ENCODE measurements at regions not wholly inside any gene's neighbourhood (a gene's known extent, or its start where the extent isn't known, plus 50 kb on each side); places are given as distances from the start of the nearest gene placed in this dataset.
"Not testable (repeated sequence)": the region's sequence is repeated elsewhere in the genome, so short reads cannot be mapped to it uniquely, and the experiment has no call there.

DNA sequence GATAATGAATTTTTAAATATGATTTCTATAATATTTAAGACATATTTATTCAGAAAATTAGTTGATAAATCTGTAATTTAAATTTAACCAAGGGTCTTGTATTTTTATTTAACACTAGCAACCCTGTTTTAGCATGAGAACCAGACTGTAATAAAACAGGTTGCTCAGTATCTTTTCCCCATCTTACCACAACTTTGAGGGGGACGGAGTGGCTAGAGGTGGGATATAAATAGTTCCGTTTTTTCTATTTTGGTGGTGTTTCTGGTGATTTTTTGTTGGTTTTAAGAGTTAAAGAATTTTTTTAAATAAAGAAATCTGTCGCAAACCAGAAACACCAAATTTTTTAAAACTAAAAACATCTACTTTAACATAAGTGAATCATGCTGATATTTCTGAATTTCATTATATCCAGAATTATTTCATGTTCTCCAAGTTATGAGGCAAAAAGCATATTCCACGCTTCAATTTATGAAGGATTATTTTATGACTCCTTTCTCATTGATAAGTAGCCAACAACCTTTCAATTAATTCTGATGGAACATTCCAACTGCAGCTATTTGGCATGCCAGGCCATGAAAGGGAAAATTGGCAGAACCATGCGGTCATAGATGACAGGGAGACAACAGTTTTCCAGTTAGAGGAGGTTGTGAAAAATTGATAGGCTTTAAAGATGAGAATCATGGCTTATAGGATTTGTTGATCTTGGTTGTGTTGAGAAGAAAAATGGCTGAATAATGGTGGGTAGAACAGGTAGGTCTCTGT is 151.9 kb upstream of the CARMIL1 start:
- no peak for DNase-seq

DNA sequence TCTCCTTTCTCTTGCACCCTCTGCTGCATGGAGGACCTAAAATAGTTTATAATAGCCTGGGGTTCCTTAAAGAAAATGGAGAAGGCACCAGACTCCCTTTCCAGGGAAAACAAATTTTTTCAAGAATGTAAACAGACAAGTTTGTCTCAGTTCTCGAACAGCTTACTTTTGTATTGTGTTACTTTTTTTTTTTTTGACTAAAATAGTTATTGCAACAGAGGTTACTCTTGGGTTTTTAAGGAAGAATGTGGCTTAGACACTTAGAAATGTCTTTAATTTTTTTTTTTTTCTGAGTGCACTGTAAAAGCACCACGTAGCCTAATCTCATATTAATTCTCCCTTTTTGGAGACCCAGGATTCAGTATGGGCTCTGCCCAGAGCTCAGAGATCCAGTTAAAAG is 148.7 kb upstream of the CARMIL1 start:
- DNase-seq, result no peak

DNA sequence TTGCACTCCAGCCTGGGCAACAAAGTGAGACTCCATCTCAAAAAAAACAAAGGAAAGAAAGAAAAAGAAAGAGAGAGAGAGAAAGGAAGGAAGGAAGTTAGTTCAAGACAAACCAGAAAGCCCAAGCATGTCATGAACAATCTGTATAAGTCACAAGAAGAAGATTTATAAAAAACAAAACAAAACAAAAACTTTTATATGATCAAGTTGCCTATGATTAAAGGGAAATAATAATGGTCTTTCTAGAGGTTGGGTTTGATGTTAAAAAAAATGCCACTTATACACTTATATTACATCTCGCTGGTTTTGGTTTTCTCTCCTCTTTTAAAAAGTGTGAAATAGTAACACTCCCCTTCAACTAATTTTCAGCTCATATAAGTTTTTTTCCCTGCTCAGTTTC is 146.2 kb upstream of the CARMIL1 start:
- DNase-seq, result no peak

DNA sequence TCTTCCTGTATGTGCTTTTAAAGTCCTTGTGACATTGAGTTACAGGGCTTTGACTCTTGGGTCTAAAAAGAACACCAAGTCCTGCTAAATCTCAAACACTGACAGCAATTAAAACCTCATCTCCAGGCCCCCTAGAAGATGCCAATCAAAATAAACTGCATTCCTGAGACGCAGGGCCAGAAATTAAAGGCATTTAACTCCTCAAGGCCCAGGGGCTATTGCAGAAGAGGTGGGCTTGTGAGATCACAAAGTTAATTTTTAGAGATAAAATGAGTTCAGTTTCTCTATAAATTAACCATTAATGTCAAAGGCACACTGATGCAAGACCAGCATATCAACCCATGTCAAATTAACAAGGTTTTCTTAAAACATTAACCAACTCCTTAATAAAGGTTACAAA is 145.6 kb upstream of the CARMIL1 start:
- no peak for DNase-seq

DNA sequence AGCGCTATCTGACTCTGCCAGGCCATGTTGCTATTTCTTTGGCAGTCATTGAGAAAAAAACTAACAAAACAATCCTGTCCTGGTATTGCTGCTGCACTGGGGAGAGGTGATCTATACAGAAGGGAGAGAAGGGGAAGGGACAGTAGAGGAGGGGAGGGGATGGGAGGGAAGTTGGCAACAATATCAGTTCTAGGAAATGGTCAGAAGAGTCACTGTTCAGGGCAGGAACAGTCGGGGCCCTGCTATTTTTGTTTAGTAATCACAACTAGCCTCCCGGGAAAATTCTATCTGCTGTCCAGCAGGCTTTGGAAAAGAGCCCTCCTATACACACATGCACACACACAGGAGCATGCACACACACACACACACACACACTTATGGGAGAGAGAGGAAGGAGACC is 142.3 kb upstream of the CARMIL1 start:
- DNase-seq, result no peak

DNA sequence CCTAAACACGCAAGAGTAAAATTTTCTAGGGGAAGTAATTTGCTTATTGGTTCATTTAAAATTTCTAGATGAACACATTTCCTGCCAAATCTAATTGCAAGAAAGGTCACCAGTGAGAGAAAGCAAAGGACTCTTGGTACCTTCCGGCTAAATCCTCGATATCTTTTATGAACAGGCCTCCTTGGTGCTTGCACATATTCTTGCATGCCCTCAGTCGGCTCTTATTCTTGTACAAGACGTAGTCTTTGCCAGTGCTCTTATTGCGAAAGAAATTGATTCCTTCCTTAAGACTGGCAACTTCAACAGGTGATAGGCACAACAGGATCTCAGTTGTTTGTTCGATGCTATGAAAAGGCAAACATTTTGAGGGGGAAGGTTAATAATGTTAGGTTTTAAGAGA is 141.7 kb upstream of the CARMIL1 start:
- DNase-seq, result no peak

DNA sequence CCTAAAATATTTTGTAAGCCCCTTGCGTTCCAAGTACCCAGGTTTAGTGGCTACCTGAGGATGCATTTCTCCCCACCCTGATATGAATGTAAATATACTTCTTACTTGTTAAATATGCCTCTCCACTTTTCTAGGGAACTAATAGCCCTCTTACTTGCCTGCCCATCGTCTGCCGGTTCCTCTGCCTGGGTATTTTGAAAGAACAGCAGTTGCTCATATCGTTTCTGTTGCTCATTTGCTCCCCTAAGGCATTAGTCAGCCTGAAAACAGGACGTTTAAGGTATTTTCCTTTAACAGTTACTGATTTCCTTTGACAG is 141.3 kb upstream of the CARMIL1 start:
- peak; percentile 39 for DNase-seq

DNA sequence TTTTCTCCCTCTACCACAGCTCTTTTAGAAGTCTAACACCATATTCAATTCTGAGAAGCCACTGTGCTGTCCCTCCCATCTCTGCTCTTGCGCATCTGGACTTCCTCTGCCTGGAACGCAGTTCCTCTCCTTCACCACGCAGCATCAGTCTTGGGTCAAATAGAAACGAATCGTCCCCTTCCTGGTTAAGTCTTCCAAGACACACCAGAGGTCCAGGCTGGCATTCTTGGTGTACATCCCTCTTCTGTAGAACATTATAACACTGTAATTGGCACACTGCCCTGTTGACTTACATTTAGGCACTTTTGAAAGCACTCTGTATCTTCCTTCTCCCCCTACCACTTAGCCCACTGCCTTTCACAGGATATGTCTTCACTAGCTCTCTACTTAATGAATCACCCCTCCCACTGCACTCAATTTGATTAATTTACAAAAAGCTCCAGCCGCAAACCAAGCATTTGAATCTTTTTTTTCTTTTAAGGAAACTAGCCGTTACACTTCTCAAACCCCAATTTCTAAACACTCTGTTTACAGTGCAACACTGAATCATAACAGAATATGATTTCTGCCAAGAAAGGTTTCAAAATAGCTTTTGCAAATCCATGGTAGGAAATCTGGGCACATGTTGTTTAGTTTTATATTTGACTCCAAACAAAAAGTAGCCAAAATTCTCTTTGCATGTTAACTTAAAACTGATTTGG is 140.8 kb upstream of the CARMIL1 start:
- DNase-seq, result peak; percentile 48

DNA sequence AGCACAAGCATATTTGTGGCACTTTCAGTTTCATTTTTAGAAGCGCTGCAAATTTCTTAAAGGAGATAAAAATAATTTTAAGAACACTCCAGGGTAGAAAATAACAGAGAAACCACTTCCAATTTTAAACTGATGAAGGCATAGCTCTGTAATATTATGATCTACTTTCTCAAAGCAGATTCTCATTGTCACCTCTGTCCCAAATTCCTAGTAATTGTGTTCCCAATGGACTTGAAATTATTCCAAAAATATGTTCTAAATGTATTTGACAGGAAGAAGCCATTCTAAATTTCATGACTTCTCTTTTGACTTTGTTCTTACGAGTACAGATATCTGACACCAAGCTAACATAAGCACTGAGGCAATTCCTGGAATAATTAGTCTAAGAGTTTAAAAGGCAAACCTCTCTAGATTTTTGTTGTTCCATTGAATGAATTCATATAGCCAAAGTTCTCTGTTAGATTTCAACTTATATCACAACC is 140.2 kb upstream of the CARMIL1 start:
- DNase-seq, result no peak

DNA sequence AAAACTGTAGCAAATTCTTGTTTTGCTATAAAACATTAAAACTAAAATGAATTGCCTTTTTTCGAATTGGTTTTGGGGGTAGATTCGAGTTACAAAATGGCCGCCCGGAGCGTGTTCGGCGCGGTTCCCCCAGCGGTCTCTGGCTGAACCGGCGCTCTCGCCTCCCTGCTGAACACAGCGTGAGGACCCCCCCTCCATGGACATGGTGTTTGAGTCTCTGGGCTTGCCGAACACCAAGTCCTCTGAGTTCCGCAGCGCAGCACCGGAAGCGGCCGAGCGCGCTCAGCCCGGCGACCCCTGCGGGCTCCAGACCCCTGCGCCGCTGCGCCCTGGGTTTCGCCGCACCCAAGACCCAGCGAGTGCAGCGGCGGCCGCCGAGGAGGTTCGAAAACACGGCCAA is 139.6 kb upstream of the CARMIL1 start:
- not testable (repeated sequence) for DNase-seq

DNA sequence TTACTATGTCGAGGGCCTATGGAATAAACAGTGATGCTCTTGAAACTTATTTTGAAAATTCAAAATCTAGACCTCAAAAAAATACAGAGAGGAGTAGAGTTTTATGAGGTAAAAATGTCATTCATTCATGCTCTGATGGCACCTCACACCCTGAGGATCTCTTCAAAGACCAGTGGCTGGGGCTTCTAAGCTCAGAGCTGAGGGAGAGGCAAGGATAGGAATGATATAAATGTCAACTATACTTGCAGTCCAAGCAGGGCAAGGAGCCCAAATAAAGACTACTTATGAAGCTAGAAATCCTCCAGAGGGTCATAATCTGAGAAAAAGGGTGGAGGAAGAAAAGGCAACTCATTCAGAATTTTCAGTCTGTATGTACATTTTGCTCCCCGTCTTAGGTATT is 136.7 kb upstream of the CARMIL1 start:
- DNase-seq, result no peak

DNA sequence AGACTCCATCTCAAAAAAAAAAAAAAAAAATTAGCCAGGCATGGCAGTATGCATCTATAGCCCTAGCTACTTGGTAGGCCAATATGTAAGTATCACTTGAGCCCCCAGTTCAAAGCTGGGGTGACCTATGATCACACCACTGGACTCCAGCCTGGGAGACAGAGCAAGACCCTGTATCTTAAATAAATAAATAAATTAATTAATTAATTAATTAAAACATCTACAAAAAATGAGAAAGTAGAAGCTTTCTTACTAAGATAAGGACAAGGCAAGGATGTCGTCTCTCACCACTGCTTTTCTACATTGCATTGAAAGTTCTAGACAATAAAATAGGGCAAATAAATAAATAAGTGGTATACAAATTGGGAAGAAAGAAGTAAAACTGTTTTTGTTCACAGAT is 134.3 kb upstream of the CARMIL1 start:
- no peak for DNase-seq

DNA sequence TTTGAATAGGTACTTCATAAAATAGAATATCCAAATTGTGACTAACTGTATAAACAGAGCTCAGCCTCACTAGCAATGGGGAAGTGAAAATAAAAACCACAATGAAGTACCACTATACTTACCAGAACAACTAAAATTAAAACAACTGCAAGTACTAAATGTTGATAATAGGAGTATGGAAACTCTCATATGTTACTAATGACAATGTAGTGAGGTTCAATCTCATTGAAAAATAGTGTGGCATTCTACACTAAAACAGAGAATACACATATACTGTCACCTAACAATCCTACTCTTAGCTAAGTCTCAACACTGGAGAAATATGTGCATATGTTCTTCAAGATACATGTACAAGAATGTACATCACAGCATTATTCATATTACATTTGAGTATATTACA is 132.0 kb upstream of the CARMIL1 start:
- no peak for DNase-seq

DNA sequence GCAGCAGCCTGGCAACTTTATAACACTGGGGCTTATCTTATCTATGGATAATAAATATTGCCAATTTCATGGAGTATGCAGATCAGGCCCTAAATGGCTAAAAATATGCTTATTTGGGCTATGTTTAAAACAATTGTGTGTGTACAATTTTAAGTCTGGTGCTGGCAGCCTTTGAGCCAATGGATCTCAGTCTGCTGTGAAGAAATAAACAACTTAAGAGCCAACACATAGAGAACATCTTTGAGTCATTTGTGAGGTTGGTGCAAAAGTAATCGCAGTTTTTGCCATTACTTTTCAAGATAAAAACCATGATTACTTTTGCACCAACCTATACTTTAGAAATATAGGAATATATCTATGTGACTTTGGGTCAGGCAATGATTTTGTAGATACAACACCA is 129.1 kb upstream of the CARMIL1 start:
- DNase-seq, result no peak

DNA sequence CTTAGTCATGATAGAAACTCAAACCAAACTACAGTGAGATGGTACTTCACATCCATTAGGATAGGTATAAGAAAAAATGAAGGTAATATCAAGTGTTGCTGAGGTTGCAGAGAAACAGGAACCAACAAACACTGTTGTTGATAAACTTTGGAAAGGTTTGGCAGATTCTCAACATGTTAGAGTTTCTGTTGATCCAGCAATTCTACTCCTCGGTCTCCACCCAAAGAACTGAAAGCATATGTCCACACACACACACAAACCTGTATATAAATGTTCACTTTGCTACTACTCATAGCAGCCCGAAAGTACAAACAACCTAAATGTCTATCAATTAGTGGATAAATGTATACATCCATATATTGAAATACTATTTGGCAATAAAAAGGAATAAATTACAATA is 128.3 kb upstream of the CARMIL1 start:
- no peak for DNase-seq

DNA sequence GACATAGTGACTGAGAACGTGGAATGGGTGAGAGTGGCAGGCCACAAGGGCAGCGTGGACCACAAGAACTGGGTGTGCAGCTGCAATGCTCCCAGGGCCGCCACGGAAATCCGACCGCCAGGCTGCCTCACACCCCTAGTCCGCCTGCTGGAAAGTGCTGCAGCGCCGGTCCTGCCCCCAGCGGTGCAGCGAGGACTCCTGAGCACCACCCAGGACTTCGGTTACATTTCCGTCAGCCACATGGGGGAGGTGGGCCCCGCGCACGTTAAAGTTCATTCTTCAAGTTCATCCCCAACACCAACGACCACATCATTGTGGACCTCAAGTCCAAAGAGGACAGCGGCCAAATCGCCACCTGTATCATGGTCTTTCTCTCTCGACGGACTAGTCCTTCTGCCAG is 126.1 kb upstream of the CARMIL1 start:
- no peak for DNase-seq

DNA sequence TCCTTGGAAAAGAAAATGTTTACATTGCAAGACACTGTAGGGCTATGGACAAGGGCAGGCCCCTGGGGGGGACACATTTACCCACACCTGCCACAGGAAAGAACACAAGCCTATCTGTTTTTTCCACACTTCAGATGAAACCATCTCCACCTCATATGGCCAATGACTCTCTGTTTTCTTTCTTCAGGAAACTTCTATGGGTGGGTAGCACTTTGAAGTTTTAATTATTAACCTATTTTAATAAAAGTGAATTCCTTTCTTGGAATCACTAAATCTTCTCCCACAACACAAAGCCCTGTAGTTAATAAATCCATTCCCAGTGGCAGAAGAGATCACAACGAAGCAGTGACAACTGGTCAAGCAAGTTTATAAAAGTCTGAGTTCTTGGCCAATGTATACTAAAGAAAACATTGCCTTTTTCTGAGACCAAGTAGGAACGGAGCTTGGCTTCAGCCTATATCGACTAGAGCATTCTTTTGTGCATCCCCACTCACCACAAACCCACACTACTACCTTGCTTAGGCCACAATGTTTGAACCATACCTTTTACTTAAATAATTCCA is 125.1 kb upstream of the CARMIL1 start:
- no peak for DNase-seq

DNA sequence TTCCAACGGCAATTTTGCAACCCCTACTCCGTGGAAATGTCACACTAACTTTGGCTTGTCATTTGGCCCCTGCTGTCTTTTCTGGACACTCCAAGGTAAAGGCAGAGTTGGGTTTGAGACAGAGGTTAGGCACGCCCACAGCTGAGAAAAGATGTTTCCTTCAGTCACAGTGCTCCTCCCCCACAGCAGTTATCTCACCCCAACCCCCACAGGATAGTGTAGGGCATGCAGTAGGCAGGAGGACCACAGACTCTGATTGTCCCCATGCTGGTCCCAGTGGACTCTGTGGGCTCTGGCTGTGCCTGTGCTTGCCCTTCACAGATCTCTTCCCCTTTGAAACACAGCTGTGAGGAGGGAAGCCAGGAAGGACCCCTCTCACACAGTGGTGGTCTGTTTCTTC is 124.0 kb upstream of the CARMIL1 start:
- no peak for DNase-seq

DNA sequence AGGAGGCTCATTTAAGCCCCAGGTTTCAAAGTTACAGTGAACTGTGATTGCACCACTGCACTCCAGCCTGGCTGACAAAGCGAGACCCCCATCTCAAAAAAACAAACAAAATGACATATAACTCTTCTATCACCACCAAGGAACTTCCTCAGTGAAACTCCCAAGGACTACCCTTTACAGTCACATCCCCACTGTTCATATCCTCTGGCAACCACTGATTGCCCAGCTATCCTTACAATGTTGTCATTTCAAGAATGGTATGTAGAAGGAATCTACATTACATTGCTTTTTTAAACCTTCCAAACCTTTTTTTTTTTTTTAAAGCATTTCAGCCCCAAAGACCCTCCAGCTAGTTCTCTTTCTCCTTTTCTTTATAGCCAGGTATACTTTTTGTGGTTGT is 123.1 kb upstream of the CARMIL1 start:
- no peak for DNase-seq

DNA sequence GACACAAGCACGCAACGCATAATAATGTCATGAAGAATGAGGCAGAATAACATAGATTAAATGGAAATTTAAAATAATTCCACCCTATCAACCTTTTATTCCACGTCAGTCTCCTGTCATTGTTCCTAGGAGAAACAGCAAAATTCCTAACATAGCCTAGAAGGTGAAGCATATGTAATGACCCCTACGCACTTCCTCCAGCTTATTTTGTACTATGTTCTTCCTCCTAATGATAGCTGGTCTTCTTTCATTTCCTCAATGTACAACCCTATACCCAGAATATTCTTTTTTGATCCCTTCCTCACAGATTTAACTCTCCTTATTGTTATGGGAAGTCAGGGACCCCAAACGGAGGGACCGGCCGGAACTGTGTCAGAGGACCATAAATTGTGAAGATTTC is 122.0 kb upstream of the CARMIL1 start:
- DNase-seq, result no peak

DNA sequence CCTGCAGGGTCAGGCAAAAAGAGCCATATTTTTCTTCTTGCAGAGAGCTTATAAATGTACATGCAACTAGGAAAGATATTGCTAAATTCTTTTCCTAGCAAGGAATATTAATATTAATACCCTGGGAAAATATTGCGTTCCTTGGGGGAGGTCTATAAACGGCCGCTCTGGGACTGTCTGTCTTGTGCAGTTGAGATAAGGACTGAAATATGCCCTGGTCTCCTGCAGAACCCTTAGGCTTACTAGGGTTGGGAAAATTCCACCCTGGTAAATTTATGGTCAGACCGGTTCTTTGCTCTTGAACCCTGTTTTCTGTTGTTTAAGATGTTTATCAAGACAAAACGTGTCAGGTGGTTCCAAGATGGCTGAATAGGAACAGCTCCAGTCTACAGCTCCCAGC is 121.3 kb upstream of the CARMIL1 start:
- DNase-seq, result no peak

DNA sequence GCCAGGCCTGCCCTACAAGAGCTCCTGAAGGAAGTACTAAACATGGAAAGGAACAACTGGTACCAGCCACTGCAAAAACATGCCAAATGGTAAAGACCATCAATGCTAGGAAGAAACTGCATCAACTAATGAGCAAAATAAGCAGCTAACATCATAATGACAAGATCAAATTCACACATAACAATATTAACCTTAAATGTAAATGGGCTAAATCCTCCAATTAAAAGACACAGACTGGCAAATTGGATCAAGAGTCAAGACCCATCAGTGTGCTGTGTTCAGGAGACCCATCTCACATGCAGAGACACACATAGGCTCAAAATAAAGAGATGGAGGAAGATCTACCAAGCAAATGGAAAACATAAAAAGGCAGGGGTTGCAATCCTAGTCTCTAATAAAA is 119.0 kb upstream of the CARMIL1 start:
- DNase-seq, result not testable (repeated sequence)

DNA sequence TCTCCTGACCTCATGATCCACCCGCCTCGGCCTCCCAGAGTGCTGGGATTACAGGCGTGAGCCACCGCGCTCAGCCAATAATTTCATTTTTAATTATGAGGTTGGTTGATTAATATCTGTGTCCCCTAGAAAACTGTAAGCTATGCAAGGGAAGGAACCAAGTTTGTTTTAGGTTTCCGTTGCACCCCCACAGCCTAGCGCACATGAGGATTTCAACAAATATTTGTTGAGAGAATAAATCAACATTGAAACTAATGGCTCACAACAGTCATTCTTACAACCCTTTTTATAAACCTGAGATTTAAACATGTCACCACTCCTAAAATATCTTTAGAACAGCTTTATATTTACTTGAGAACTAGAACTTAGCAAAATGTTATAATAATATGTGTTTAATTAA is 114.0 kb upstream of the CARMIL1 start:
- DNase-seq, result no peak

DNA sequence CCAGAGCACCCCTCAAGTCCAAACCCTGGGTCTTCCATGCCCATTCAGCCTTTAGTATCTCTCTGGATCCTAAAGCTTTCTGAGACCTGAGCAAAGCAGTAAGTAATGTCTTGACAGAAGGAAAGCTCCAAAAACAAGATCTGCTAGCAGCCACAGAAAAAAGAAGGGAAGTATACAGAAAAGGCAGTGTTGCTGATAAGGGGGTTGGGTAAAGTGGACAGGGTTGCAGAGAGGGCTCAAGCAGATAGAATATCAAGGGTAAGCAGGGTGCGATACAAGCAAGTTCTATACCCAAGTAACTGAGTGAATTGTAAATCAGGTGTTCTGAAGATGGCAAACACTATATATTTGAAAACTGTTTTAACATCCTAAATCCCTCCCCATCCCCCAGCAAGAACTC is 113.4 kb upstream of the CARMIL1 start:
- no peak for DNase-seq
